Smooth muscle cell (in vitro differentiated cells): ENCODE measurements at regions not wholly inside any gene's neighbourhood (a gene's known extent, or its start where the extent isn't known, plus 50 kb on each side); places are given as distances from the start of the nearest gene placed in this dataset.

Source experiments
- DNase-seq: peaks from one replicate; lab custom pipeline; 2025; ENCODE audit not compliant: unreplicated experiment; lab: John Stamatoyannopoulos, UW
- H2AFZ ChIP-seq: fragments of 200-600 bp; sonication (generic); 2 replicates; pipeline ENCODE4 v1.6.0; 2016; ENCODE audit warnings: antibody characterized with exemption, low read depth, mild to moderate bottlenecking
- H3F3A ChIP-seq: fragments of 200-600 bp; sonication (generic); 2 replicates; pipeline ENCODE4 v1.6.0; 2017; ENCODE audit warnings: antibody characterized with exemption, low read depth
- H3K27ac ChIP-seq: fragments of 200-600 bp; sonication (generic); 2 replicates; pipeline ENCODE4 v1.5.1; 2016; ENCODE audit warnings: low read depth, mild to moderate bottlenecking
- H3K27me3 ChIP-seq: fragments of 200-600 bp; sonication (generic); 2 replicates; pipeline ENCODE4 v1.6.1; 2016; ENCODE audit warnings: low read depth, mild to moderate bottlenecking
- H3K36me3 ChIP-seq: fragments of 200-600 bp; sonication (generic); 2 replicates; pipeline ENCODE4 v1.5.1; 2016; ENCODE audit warnings: low read depth
- H3K4me1 ChIP-seq: fragments of 200-600 bp; sonication (generic); 2 replicates; pipeline ENCODE4 v1.5.1; 2016; ENCODE audit warnings: low read depth
- H3K4me2 ChIP-seq: fragments of 200-600 bp; sonication (generic); 2 replicates; pipeline ENCODE4 v1.6.0; 2016; ENCODE audit warnings: mild to moderate bottlenecking
- H3K4me3 ChIP-seq: fragments of 200-600 bp; sonication (generic); 2 replicates; pipeline ENCODE4 v1.5.1; 2016; ENCODE audit warnings: mild to moderate bottlenecking
- H3K79me2 ChIP-seq: fragments of 200-600 bp; sonication (generic); 2 replicates; pipeline ENCODE4 v1.6.0; 2016; ENCODE audit warnings: low read depth, mild to moderate bottlenecking
- H3K9ac ChIP-seq: fragments of 200-600 bp; sonication (generic); 2 replicates; pipeline ENCODE4 v1.6.0; 2016; ENCODE audit warnings: low read depth
- H3K9me3 ChIP-seq: fragments of 200-600 bp; sonication (generic); replicated peaks from 2 replicates; pipeline ENCODE4 v1.5.1; 2016; ENCODE audit warnings: low read depth
- H4K20me1 ChIP-seq: fragments of 200-600 bp; sonication (generic); 2 replicates; pipeline ENCODE4 v1.6.0; 2016; ENCODE audit warnings: low read depth
- CTCF ChIP-seq: fragments of 200-600 bp; sonication (generic); IDR thresholded peaks from 2 replicates; pipeline ENCODE4 v1.5.1; 2017; ENCODE audit warnings: borderline replicate concordance, mild to moderate bottlenecking, antibody characterized with exemption; ENCODE audit not compliant: insufficient read depth, poor library complexity, severe bottlenecking
- WGBS: methylation state at CpG from one replicate; pipeline ENCODE4 v1.1.7; 2016; ENCODE audit warnings: low lambda C conversion rate; 5-methylcytosine and 5-hydroxymethylcytosine counted together

GRCh38 chr13:21871919-21872318 lies 201.0 kb downstream of the FGF9 start:
- TF ChIP-seq CTCF: no peak
- no peaks in the 10 kb centered on the region for H3K27me3 ChIP-seq
- no peaks in the 10 kb centered on the region for H3K36me3 ChIP-seq
- no peaks in the 10 kb centered on the region for H3K79me2 ChIP-seq
- H3K9me3 ChIP-seq: no peaks in the 10 kb centered on the region
- H3K27ac ChIP-seq: no peak overlapping the region
- no peaks in the 10 kb centered on the region for H4K20me1 ChIP-seq
- no peaks in the 10 kb centered on the region for H3F3A ChIP-seq
- H3K4me2 ChIP-seq: no peak overlapping the region
- no peak overlapping the region for H3K4me3 ChIP-seq
- H3K9ac ChIP-seq: no peak overlapping the region
- WGBS: 90% methylated on average over 5 of the region's 5 CpGs
- no peak for DNase-seq
- no peaks in the 10 kb centered on the region for H3K4me1 ChIP-seq
- no peak overlapping the region for H2AFZ ChIP-seq

GRCh38 chr13:21872795-21873194 lies 201.9 kb downstream of the FGF9 start:
- Histone ChIP-seq H3K79me2 (no peaks in the 10 kb centered on the region), H3K4me1 (no peaks in the 10 kb centered on the region), H3K9ac (no peak overlapping the region), H3K4me3 (no peak overlapping the region), H3K27me3 (no peaks in the 10 kb centered on the region), H3K36me3 (no peaks in the 10 kb centered on the region), H3K4me2 (no peak overlapping the region), H3F3A (no peaks in the 10 kb centered on the region), H4K20me1 (no peaks in the 10 kb centered on the region), H3K27ac (no peak overlapping the region), H2AFZ (no peak overlapping the region), H3K9me3 (no peaks in the 10 kb centered on the region)
- TF ChIP-seq CTCF: no peak
- no peak for DNase-seq
- 81% methylated on average over 5 of the region's 5 CpGs for WGBS

GRCh38 chr13:21875116-21875515 lies 204.2 kb downstream of the FGF9 start:
- TF ChIP-seq CTCF: no peak
- H3K4me1 ChIP-seq: no peaks in the 10 kb centered on the region
- no peaks in the 10 kb centered on the region for H3K9me3 ChIP-seq
- no peak overlapping the region for H3K4me2 ChIP-seq
- no peaks in the 10 kb centered on the region for H4K20me1 ChIP-seq
- H3K27me3 ChIP-seq: no peaks in the 10 kb centered on the region
- no peak for DNase-seq
- H3K36me3 ChIP-seq: no peaks in the 10 kb centered on the region
- H2AFZ ChIP-seq: no peak overlapping the region
- no peak overlapping the region for H3K9ac ChIP-seq
- WGBS: 69% methylated on average over 9 of the region's 9 CpGs
- H3K79me2 ChIP-seq: no peaks in the 10 kb centered on the region
- no peak overlapping the region for H3K4me3 ChIP-seq
- no peak overlapping the region for H3K27ac ChIP-seq
- no peaks in the 10 kb centered on the region for H3F3A ChIP-seq

GRCh38 chr13:21879263-21879914 lies 208.5 kb downstream of the FGF9 start:
- DNase-seq: no peak
- Histone ChIP-seq H3K36me3 (no peaks in the 10 kb centered on the region), H3K27ac (no peak overlapping the region), H3K4me1 (no peaks in the 10 kb centered on the region), H4K20me1 (no peaks in the 10 kb centered on the region), H3K79me2 (no peaks in the 10 kb centered on the region), H3F3A (no peaks in the 10 kb centered on the region), H3K4me2 (no peak overlapping the region), H3K9ac (no peak overlapping the region), H2AFZ (no peak overlapping the region), H3K4me3 (no peak overlapping the region), H3K9me3 (no peaks in the 10 kb centered on the region), H3K27me3 (no peaks in the 10 kb centered on the region)
- TF ChIP-seq CTCF: no peak
- 90% methylated on average over 8 of the region's 8 CpGs for WGBS
